Natural killer cell treated with Interleukin-12 subunit alpha and Interleukin-12 subunit beta and Interleukin-15 and Interleukin-18, amount 100 ng/mL, for 72 hours (primary cell): ENCODE measurements at regions not wholly inside any gene's neighbourhood (a gene's known extent, or its start where the extent isn't known, plus 50 kb on each side); places are given as distances from the start of the nearest gene placed in this dataset.
A peak's percentile ranks its signal among the peaks of the same experiment; 100 is the strongest.

Experiments
- ATAC-seq, 2 donors: fragments of 150-1000 bp; cut with Tn5 transposase in 1 of 2; sonication (Bioruptor Pico), chemical (Tn5 transposase) in 1 of 2; 2 replicates each; pipeline ENCODE4 v1.10.0; 2021
- DNase-seq: peaks from one replicate; pipeline ENCODE4 v3.0.0; 2022; ENCODE audit warnings: low spot score
- H3K27ac Mint-ChIP-seq, 2 donors: 1 replicate in 1 of 2; 2 replicates in 1 of 2; pipeline ENCODE4 v1.8.0; 2022; ENCODE audit warnings: mixed read lengths in 2 of 2, mild to moderate bottlenecking in 1 of 2, moderate library complexity in 1 of 2
- H3K27me3 Mint-ChIP-seq, 2 donors: 1 replicate in 1 of 2; 2 replicates in 1 of 2; pipeline ENCODE4 v1.8.0; 2022; ENCODE audit warnings: mixed read lengths in 2 of 2
- H3K36me3 Mint-ChIP-seq: one replicate; pipeline ENCODE4 v1.8.0; 2022; ENCODE audit warnings: mixed read lengths
- H3K4me1 Mint-ChIP-seq, 2 donors: 1 replicate in 1 of 2; 2 replicates in 1 of 2; pipeline ENCODE4 v1.8.0; 2022; ENCODE audit warnings: low read depth in 2 of 2, mixed read lengths in 2 of 2, mild to moderate bottlenecking in 1 of 2
- H3K4me3 Mint-ChIP-seq: one replicate; pipeline ENCODE4 v1.8.0; 2022; ENCODE audit warnings: mixed read lengths
- H3K9me3 Mint-ChIP-seq: 2 replicates; pipeline ENCODE4 v1.8.0; 2022; ENCODE audit warnings: mixed read lengths

GRCh38 chr14:34336501-34336900, 125.5 kb downstream of the SPTSSA start:
- H3K27ac Mint-ChIP-seq: no peak overlapping the region
- peaks cover 0 to 2% of the 10 kb centered on the region in 2 donors for H3K4me1 Mint-ChIP-seq
- no peaks in the 10 kb centered on the region for H3K36me3 Mint-ChIP-seq
- H3K27me3 Mint-ChIP-seq: no peaks in the 10 kb centered on the region
- no peak overlapping the region for H3K4me3 Mint-ChIP-seq
- DNase-seq (no peak), ATAC-seq (no peak)
- H3K9me3 Mint-ChIP-seq: no peaks in the 10 kb centered on the region

DNA sequence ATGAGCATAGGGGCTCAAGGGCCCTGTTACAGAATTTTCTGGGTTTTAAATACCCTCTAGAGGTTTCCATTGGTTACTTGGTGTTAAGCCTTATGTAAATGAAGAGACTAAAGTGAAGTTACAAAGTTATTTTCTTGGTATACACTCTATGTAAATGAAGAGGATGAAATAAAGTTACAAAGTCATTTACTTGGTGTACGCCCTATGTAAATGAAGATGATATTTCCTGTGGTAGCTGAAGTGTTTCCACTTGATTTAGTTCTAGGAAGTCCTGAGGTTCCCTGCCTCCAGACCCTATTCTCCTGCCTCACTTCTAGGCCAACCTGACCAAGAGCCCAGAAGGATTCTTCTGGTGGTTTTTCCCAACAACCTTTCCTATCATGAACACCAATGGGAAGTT, 126.1 kb downstream of the SPTSSA start:
- Mint-ChIP-seq H3K27ac (no peak overlapping the region), H3K9me3 (no peaks in the 10 kb centered on the region), H3K4me1 (peaks cover 0 to 2% of the 10 kb centered on the region in 2 donors), H3K4me3 (no peak overlapping the region), H3K36me3 (no peaks in the 10 kb centered on the region), H3K27me3 (no peaks in the 10 kb centered on the region)
- no peak for ATAC-seq
- no peak for DNase-seq

- DNase-seq (no peak), ATAC-seq (no peak)
- Mint-ChIP-seq H3K4me3 (no peak overlapping the region), H3K36me3 (no peaks in the 10 kb centered on the region), H3K27me3 (peaks cover 3 to 5% of the 10 kb centered on the region in 2 donors), H3K9me3 (no peaks in the 10 kb centered on the region), H3K4me1 (peaks cover 0 to 2% of the 10 kb centered on the region in 2 donors), H3K27ac (no peak overlapping the region)
Observed at GRCh38 chr14:34334329-34334728, 127.7 kb downstream of the SPTSSA start.

- peaks cover 0 to 2% of the 10 kb centered on the region in 2 donors for H3K4me1 Mint-ChIP-seq
- H3K27me3 Mint-ChIP-seq: peaks cover 3 to 7% of the 10 kb centered on the region in 2 donors
- H3K9me3 Mint-ChIP-seq: no peaks in the 10 kb centered on the region
- H3K4me3 Mint-ChIP-seq: no peak overlapping the region
- ATAC-seq (peak; percentile 62 to 65), DNase-seq (no peak)
- no peak overlapping the region for H3K27ac Mint-ChIP-seq
- H3K36me3 Mint-ChIP-seq: no peaks in the 10 kb centered on the region
Observed at GRCh38 chr14:34331728-34332623, 130.1 kb downstream of the SPTSSA start.

- Mint-ChIP-seq H3K36me3 (no peaks in the 10 kb centered on the region), H3K27ac (no peak overlapping the region), H3K4me1 (peaks cover 0 to 2% of the 10 kb centered on the region in 2 donors), H3K27me3 (peaks cover 3 to 7% of the 10 kb centered on the region in 2 donors), H3K4me3 (no peak overlapping the region), H3K9me3 (no peaks in the 10 kb centered on the region)
- ATAC-seq (no peak), DNase-seq (no peak)
Observed at GRCh38 chr14:34330846-34331245, 131.2 kb downstream of the SPTSSA start.

DNA sequence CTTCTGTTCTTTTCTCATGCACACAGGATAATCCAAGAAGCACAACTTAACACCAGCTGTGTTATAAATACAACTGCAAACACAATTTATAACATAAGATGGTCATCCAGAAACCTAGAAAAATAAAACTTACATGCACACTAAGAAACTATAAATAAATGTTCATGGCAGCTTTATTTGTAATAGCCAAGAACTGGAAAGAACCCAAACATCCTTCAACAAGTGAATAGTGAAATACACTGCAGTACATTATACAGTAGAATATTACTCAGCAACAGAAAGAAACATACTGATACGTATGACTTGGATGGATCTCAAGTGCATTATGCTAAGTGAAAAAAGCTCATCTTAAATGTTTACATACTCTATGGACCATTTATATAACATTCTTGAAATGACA, 132.7 kb downstream of the SPTSSA start:
- no peak for DNase-seq
- Mint-ChIP-seq H3K4me1 (no peaks in the 10 kb centered on the region), H3K9me3 (no peaks in the 10 kb centered on the region)

GRCh38 chr14:34328178-34328577, 133.9 kb downstream of the SPTSSA start:
- Mint-ChIP-seq H3K27me3 (peaks cover 3 to 7% of the 10 kb centered on the region in 2 donors), H3K4me3 (no peak overlapping the region), H3K9me3 (no peaks in the 10 kb centered on the region), H3K4me1 (no peaks in the 10 kb centered on the region), H3K36me3 (no peaks in the 10 kb centered on the region), H3K27ac (no peak overlapping the region)
- ATAC-seq (no peak), DNase-seq (no peak)

More for the DNA sequence above, 132.7 kb downstream of the SPTSSA start:
- H3K36me3 Mint-ChIP-seq: no peaks in the 10 kb centered on the region
- H3K4me3 Mint-ChIP-seq: no peak overlapping the region
- peaks cover 3 to 7% of the 10 kb centered on the region in 2 donors for H3K27me3 Mint-ChIP-seq
- ATAC-seq: no peak
- no peak overlapping the region for H3K27ac Mint-ChIP-seq

- Mint-ChIP-seq H3K4me1 (peaks cover 0 to 4% of the 10 kb centered on the region in 2 donors), H3K9me3 (no peaks in the 10 kb centered on the region), H3K4me3 (no peak overlapping the region), H3K36me3 (no peaks in the 10 kb centered on the region), H3K27ac (no peak overlapping the region), H3K27me3 (peaks cover 7% of the 10 kb centered on the region in 2 donors)
- no peak for ATAC-seq
- DNase-seq: no peak
Observed at GRCh38 chr14:34325493-34325892, 136.5 kb downstream of the SPTSSA start.

DNA sequence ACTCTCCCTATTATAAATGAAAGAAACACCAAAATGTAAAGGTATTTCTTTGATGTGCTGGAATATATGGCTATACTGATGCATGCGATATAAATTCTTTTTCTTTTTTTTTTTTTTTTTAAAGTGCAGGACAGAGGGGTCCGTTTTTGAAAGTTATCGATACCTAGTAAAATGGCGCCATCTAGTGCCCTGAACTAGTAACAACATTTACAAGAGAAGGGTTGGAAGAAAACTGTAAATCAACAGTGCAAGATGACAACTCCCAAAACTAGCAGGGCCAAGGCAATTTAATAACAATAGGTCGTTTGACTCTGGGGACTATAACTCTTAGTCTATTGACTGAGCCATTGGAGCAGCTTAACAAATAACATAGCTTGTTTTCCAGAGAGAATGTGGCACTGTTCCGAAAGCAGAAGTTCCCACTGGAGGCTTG, 137.7 kb downstream of the SPTSSA start:
- no peak overlapping the region for H3K4me3 Mint-ChIP-seq
- H3K27me3 Mint-ChIP-seq: peaks cover 3 to 9% of the 10 kb centered on the region in 2 donors
- DNase-seq (no peak), ATAC-seq (no peak)
- H3K9me3 Mint-ChIP-seq: no peaks in the 10 kb centered on the region
- no peak overlapping the region for H3K27ac Mint-ChIP-seq
- peaks cover 0 to 4% of the 10 kb centered on the region in 2 donors for H3K4me1 Mint-ChIP-seq
- H3K36me3 Mint-ChIP-seq: no peaks in the 10 kb centered on the region

DNA sequence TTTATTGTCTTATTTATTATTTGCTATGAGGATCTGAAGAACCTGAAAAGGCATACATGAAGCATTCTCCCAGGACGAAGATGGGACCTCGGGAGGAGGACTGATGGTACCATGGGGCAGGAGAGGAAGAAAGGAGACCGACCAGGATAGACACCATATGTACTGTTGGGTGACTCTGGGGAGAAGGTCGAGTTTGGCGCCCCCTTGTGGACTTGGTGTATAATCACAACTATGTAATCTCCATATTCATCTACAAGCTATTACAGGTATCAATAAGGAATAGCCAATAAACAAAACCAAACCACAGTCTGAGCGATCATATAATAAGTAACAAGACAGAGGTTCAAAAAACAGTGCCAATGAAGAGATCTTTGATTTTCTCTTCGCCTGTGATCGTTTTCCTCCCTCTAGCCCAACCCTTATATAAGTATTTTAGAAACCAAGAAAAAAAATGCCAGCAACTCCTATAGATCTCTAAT, 139.1 kb downstream of the SPTSSA start:
- H3K4me1 Mint-ChIP-seq: peaks cover 0 to 4% of the 10 kb centered on the region in 2 donors
- no peak overlapping the region for H3K4me3 Mint-ChIP-seq
- no peaks in the 10 kb centered on the region for H3K9me3 Mint-ChIP-seq
- H3K27ac Mint-ChIP-seq: no peak overlapping the region
- ATAC-seq (peak in 1 of 2 donors; percentile 66), DNase-seq (peak; percentile 77)
- peaks cover 0 to 8% of the 10 kb centered on the region in 2 donors for H3K27me3 Mint-ChIP-seq
- H3K36me3 Mint-ChIP-seq: no peaks in the 10 kb centered on the region

DNA sequence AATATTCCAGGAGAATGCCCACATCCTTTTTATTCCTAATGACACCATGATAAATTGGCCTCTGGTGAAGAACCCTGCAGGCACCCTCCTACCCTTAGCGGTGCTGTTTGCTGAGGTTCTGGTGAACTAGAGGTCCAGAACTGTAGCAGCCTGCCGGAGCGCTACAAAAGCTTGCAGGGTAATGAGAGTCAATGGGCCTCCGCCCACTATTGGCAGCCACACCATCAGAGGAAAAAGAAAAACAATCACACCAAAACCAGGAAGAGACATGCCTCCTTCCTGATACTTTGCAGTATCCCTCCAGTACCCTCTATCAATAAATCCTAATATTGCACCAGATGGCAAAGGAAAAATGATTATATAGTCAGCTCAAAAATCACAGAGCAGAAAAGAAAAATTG, 142.9 kb downstream of the SPTSSA start:
- DNase-seq (no peak), ATAC-seq (no peak)
- no peaks in the 10 kb centered on the region for H3K36me3 Mint-ChIP-seq
- peaks cover 0 to 4% of the 10 kb centered on the region in 2 donors for H3K4me1 Mint-ChIP-seq
- no peak overlapping the region for H3K4me3 Mint-ChIP-seq
- H3K27ac Mint-ChIP-seq: no peak overlapping the region
- no peaks in the 10 kb centered on the region for H3K9me3 Mint-ChIP-seq
- peaks cover 5 to 18% of the 10 kb centered on the region in 2 donors for H3K27me3 Mint-ChIP-seq

DNA sequence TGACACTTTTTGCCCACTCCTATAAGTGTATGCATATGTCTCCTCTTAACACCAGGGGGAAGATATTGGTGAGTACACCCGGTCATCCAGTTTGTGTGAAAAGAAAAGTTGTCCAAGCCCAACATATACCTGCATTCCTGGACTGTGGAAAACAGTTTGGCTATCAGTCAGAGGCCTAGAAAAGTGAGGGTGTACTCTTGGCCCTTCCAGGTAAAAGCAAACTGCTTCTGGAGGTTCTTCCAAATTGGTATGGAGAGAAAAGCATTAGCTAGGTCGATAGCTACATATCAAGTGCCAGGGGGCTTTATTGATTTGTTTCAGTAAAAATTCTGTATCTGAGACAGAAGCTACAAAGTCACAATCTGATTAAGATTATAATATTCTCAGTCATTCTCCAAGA, 144.0 kb downstream of the SPTSSA start:
- Mint-ChIP-seq H3K9me3 (no peaks in the 10 kb centered on the region), H3K4me3 (no peak overlapping the region), H3K4me1 (peaks cover 0 to 3% of the 10 kb centered on the region in 2 donors), H3K27ac (no peak overlapping the region), H3K36me3 (no peaks in the 10 kb centered on the region), H3K27me3 (peaks cover 10 to 21% of the 10 kb centered on the region in 2 donors)
- DNase-seq (no peak), ATAC-seq (no peak)

DNA sequence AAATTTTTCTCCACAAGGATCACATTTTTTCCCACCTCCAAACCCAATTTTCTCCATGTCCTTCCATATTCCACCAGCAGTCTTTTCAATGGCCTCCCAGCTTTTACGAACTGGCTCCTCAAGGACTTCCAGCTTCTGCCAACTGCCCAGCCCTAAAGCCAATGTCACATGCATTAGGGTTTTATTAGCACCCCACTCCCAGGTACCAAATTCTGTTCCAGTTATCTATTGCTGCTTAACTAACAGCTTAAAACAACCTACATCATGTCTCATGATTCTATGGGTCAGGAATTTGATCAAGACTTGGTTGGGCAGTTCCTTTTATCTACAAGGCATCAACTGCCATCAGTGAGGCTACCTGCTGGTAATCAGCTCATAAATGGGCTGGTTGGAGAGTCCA, 151.3 kb downstream of the SPTSSA start:
- no peaks in the 10 kb centered on the region for H3K9me3 Mint-ChIP-seq
- no peak overlapping the region for H3K27ac Mint-ChIP-seq
- H3K36me3 Mint-ChIP-seq: no peaks in the 10 kb centered on the region
- peaks cover 21 to 27% of the 10 kb centered on the region in 2 donors for H3K27me3 Mint-ChIP-seq
- DNase-seq: no peak
- no peak for ATAC-seq
- H3K4me3 Mint-ChIP-seq: no peak overlapping the region
- H3K4me1 Mint-ChIP-seq: no peaks in the 10 kb centered on the region

- no peak for DNase-seq
- Mint-ChIP-seq H3K4me1 (no peaks in the 10 kb centered on the region), H3K27me3 (peaks cover 10 to 16% of the 10 kb centered on the region in 2 donors), H3K4me3 (no peak overlapping the region), H3K9me3 (no peaks in the 10 kb centered on the region), H3K27ac (no peak overlapping the region), H3K36me3 (no peaks in the 10 kb centered on the region)
- no peak for ATAC-seq
Observed at GRCh38 chr14:34303811-34304210, 158.2 kb downstream of the SPTSSA start.
